HG03565 (cell line): ENCODE measurements at regions not wholly inside any gene's neighbourhood (a gene's known extent, or its start where the extent isn't known, plus 50 kb on each side); places are given as distances from the start of the nearest gene placed in this dataset.
"Not testable (repeated sequence)": the region's sequence is repeated elsewhere in the genome, so short reads cannot be mapped to it uniquely, and the experiment has no call there.

Experiments used
- ATAC-seq: cut with Tn5 transposase; IDR thresholded peaks from one replicate; pipeline ENCODE4 v1.9.1; 2021; ENCODE audit warnings: mild to moderate bottlenecking, moderate library complexity; ENCODE audit not compliant: unreplicated experiment

GRCh38 chr16:87100306-87101058 is 216.7 kb downstream of the C16orf95 start:
- no peak for ATAC-seq

DNA sequence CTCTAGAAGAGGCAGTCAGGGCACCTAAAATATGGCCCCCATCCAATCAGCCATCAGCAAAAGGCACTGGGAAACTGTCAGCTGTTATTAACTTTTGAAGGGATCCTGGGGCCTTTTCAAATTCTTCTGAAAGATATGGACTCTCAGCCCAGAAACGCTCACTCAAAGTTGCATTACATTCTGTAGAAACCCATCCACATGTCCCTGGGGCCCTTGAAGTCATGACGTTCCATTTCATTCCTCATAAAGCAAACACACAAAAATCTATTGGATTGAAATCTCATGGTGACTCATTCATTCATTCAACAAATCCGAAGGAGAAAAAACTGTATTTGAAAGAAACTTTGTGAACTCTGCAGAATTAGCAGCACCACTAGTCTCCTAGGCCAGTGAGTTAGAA is 215.3 kb downstream of the C16orf95 start:
- no peak for ATAC-seq

GRCh38 chr16:87107201-87107600 is 210.0 kb downstream of the C16orf95 start:
- ATAC-seq: no peak

DNA sequence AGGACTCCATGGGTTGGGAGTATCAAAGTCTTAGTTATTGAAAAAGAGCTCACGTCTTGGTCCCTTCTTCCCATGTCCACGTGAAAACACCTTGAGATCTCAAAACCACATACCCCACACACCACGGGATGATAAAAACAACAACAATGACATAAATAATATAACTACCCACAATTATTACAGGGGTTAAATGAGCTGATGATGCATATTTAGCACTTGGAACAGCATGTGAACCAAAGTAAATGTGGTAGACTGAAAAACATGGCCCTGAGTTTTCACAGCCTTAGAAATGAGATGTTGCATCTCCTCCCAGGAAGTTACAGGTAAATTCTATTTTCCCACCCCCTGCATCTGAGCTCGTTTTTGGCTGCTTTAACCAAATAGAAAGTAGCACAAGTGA is 208.9 kb downstream of the C16orf95 start:
- no peak for ATAC-seq

DNA sequence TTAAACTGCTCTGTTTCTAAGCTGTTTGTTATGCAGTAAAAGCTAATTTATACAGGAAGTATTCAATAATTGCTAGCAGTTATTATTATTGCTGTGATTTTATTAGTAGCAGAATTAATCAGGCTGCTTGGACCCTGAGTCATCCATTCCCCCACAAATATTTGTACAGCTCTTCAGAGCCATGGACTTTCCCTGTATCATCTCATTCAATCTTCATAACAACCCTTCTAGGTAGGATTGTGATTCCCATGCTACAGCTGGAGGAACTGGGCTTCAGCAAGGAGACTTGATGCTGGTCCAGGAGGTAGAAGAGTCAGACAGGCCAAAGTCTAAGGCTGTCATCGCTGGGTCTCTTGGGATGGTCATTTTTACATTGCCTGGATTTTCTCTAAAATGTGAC is 208.3 kb downstream of the C16orf95 start:
- ATAC-seq: no peak

- ATAC-seq: no peak
These were observed 202.4 kb downstream of the C16orf95 start for GRCh38 chr16:87114832-87115231.

GRCh38 chr16:87115646-87116045 is 201.5 kb downstream of the C16orf95 start:
- ATAC-seq: no peak

DNA sequence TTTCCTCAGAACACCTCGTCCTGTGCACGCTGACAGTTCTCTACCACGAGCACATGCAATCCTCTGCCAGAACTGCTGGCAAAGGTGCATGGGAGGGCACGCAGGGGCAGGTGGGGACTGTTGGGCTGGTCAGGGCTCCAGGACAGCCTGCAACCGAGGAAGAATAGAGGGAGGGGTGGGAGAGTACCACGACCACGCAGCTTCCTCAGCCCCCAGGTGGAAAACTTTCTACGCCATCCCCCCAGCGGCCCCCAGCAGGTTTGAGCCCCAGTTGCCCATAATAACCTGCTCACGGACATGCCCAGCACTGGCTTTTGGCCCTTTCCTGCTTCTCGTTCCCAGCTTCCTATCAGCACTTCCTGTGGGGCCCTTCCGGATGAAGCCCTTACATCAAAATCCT is 199.3 kb downstream of the C16orf95 start:
- no peak for ATAC-seq

DNA sequence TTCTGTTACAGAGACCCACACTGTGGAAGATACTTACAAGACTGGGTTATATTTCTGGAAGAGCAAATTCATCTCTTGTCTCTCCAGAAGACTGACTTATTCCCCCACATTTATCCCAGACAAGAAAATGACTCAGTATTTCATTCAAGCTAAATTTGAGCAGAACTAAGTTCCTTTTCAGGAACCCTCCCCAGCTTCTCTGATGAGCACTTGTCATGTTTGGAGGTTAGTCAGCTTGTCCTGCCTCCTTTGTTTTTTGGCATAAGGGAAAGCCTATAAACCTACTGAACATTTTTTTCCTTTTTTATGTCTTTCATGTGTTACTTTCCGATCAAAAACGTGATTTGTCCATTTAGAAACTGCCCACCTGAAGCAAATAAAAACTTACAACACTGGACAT is 198.0 kb downstream of the C16orf95 start:
- ATAC-seq: no peak

DNA sequence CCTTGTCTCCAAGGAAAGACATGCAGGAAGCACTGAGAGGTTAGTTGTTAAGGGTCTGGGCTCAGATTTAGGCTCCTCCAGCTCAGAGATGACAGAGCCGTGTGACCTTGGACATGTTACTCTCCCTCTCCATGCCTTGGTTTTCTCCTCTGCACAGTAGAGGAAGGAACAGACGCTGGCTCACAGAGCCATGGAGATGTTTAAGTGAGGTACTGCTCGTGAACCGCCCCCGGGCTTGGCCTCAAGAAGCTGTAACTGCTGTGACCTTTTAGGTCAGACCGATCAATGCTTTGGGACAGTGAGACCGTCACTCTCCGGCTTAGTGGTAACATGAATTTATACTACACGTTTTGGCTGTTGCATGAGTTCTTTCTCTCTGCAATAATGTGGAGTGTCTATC is 197.4 kb downstream of the C16orf95 start:
- ATAC-seq: no peak

- no peak for ATAC-seq
These were observed 195.4 kb downstream of the C16orf95 start for GRCh38 chr16:87121816-87122215.

GRCh38 chr16:87123356-87124001 is 193.7 kb downstream of the C16orf95 start:
- ATAC-seq: no peak

- ATAC-seq: not testable (repeated sequence)
These were observed 192.8 kb downstream of the C16orf95 start for GRCh38 chr16:87124405-87124804.

GRCh38 chr16:87125206-87126155 is 191.7 kb downstream of the C16orf95 start:
- no peak for ATAC-seq

- ATAC-seq: no peak
These were observed 190.7 kb downstream of the C16orf95 start for GRCh38 chr16:87126403-87127025.

GRCh38 chr16:87127061-87127765 is 190.0 kb downstream of the C16orf95 start:
- no peak for ATAC-seq

GRCh38 chr16:87127766-87128147 is 189.4 kb downstream of the C16orf95 start:
- ATAC-seq: no peak

DNA sequence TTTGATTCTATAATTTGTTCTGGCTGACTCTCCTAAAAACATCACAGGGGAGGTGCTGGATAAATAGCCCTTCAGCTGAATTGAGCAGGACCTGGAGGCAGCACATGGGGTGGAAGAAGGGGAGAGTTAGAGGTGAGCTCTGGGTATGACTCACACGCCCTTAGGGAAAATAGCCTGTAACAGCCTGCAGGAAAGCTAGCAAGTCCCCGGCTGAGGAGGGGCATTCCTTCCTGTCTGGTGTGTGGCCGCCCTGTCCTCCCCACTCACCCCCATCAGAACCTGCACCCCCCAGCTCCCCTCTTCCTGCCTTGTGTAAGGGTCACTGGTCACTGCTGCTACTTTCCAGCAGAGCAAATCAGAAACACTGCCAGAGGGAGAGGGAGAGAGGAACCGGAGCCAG is 187.4 kb downstream of the C16orf95 start:
- ATAC-seq: no peak

DNA sequence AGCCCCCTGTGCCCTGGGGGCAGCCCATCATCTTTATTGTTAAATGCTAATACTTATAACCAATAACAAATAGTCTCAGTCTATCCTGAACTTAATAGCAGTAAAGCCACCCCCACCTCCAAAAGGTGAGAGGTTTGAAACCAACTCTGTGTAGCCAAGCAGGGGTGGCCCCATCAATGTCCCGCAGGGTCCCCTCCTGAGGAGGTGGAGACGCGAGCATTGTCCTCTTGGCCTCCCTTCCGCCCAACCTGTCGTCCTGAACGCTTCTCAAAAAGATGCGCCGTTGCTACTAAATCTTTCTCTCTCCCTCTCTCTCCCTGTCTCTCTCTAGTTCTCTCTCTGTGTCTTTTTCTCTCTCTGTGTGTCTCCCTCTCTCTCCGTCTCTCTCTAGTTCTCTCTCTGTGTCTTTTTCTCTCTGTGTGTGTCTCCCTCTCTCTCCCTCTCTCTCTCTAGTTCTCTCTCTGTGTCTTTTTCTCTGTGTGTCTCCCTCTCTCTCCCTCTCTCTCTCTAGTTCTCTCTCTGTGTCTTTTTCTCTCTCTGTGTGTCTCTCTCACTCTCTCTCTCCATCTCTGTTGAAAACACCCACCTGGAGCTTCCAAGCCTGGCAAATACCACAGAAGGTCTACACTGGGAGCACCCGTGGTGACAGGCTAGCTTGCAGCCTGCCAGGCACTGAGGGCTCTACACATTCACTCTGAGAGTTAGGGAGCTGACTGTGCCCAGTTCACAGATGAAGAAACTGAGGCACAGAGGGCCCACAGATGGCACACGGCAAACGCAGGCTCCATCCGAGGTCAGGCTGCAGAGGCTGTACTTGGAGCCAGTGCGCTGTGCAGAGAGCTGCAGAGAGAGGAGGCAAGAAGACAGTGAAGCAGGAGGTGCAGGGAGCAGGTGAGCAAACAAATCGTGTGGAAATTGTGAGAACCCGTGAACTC is 185.9 kb downstream of the C16orf95 start:
- no peak for ATAC-seq
